ENCODE measurements at regions not wholly inside any gene's neighbourhood (a gene's known extent, or its start where the extent isn't known, plus 50 kb on each side); places are given as distances from the start of the nearest gene placed in this dataset.

DNA sequence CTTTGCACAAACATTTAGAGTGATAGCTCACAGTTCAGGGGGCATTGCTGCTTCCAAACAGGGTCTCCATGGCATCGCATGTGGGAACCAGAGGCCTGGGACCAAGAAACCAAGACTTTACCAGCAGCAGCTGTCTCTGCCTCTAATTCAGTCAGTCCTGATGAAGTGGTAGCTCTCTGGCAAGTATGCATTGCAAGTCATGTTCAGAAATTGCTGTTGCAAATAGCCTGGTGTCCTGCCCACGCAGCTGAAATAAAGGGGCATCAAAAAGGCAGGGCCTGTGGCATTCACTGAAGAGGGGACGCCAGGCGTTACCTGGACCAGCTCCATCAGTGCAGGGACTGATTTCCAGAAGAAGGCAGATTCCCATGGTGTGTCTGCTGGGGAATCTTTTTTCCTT lies 121.3 kb downstream of the CD47 start:
- intact Hi-C loops (cut with DNase I; ENCODE audit: low total_unique reads), result no loop called here
- H3K4me3 ChIP-seq (ENCODE audit: low read depth, poor library complexity, severe bottlenecking), result no peak overlapping the region
- WGBS, 2 donors, result 85 to 88% methylated on average over 4 of the region's 4 CpGs
- no peak for TF ChIP-seq POLR2A (IDR thresholded peaks at IDR 0.05)
- TF ChIP-seq, protein P1, sequence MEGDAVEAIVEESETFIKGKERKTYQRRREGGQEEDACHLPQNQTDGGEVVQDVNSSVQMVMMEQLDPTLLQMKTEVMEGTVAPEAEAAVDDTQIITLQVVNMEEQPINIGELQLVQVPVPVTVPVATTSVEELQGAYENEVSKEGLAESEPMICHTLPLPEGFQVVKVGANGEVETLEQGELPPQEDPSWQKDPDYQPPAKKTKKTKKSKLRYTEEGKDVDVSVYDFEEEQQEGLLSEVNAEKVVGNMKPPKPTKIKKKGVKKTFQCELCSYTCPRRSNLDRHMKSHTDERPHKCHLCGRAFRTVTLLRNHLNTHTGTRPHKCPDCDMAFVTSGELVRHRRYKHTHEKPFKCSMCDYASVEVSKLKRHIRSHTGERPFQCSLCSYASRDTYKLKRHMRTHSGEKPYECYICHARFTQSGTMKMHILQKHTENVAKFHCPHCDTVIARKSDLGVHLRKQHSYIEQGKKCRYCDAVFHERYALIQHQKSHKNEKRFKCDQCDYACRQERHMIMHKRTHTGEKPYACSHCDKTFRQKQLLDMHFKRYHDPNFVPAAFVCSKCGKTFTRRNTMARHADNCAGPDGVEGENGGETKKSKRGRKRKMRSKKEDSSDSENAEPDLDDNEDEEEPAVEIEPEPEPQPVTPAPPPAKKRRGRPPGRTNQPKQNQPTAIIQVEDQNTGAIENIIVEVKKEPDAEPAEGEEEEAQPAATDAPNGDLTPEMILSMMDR (IDR thresholded peaks at IDR 0.05), result no peak
- no peak for DNase-seq (ENCODE audit: low spot score in 2 of 2)

DNA sequence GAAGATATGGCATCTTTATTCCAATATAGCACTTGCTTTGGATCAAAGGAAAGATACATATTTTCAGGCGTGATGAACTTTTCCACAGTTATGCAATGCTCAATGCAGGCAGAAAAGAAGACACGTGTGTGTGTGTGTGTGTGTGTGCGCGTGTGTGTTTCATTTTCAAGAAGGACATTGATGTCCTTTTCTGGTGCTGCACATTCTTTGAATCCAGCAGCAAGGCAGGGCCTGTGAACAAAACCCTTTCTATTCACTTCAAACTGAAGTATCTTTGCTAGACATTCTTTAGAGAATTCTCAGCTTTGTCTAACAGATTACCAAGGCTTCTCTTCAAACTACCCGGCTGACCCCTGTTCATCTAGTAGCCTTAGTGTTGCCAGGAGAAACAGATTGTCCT lies 124.6 kb downstream of the CD47 start:
- no peak for DNase-seq (ENCODE audit: low spot score in 2 of 2)
- intact Hi-C loops (cut with DNase I; ENCODE audit: low total_unique reads), result no loop called here
- WGBS, 2 donors, result 77 to 82% methylated on average over 5 of the region's 5 CpGs
- no peak overlapping the region for H3K4me3 ChIP-seq (ENCODE audit: low read depth, poor library complexity, severe bottlenecking)
- TF ChIP-seq POLR2A (IDR thresholded peaks at IDR 0.05), result no peak

DNA sequence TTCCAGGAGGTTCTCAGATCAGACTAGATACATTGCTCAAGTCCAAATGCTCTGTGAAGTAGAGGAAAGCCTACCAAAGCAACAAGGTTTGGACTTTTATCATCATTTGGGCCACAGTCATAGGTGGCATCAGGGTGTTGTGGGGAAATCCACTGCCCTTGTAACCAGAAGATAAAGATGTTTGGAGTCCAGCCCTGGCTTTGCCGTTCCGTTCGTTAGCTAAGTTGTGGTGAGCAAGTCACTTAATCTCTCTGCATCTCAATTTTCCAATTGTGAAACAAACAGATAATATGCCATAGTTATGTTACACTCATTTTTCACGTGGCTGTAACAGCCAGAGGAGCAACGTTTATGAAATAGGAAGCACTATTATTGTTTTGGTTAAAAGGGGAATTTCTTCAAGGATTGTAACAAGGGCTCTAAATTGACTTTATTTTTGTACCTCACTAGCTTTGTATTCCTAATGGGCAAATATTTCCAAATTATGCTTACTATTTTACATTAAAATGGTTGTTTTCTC lies 125.6 kb downstream of the CD47 start:
- WGBS, 2 donors, result 53 to 61% methylated on average over 5 of the region's 5 CpGs
- no peak for TF ChIP-seq POLR2A (IDR thresholded peaks at IDR 0.05)
- TF ChIP-seq, protein P1 (IDR thresholded peaks at IDR 0.05), result no peak
- DNase-seq (ENCODE audit: low spot score in 2 of 2), result no peak
- no peak overlapping the region for H3K4me3 ChIP-seq (ENCODE audit: low read depth, poor library complexity, severe bottlenecking)
- intact Hi-C loops (cut with DNase I; ENCODE audit: low total_unique reads), result no loop called here

DNA sequence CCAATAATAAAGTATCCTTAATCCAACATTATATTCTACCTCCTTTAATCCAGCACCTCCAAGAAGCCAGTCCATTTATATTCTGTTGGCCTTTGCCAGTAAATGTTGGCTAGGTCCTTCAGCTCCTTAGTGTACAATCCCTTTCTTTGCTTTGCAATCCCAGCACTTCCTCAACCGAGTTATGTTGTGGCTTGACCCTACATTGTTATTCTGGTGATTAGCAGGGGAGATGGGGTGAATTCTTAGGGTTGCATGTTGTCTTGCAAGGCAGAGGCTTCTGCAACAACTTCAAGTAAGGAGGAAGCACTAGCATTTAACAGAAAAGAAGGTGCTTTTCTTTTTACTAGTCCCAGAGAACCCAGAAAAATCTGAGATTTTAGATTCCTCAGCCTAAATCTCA lies 127.2 kb downstream of the CD47 start:
- 64 to 89% methylated on average over 1 of the region's 1 CpG for WGBS, 2 donors
- no peak for DNase-seq (ENCODE audit: low spot score in 2 of 2)
- H3K4me3 ChIP-seq (ENCODE audit: low read depth, poor library complexity, severe bottlenecking), result no peak overlapping the region
- TF ChIP-seq, protein P1 (IDR thresholded peaks at IDR 0.05), result no peak
- intact Hi-C loops (cut with DNase I; ENCODE audit: low total_unique reads), result no loop called here

DNA sequence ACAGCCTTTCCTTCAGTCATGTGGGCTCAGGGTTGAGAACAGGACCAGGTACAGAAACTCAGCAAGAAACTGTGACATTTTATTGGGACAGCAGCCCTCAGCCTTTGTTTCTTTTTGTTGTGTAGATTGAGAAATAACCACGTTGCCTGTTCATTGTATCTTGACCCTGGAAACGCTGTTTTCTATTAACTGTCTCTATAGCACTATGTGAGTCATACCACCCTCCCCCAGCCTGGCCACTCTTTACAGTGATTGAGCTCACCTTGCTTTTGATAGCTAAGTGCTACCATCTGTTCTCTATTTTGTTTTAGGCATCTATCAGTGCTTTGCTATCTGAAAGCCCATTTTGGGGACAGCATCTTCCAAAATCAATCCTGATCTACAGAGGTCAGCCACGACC lies 127.9 kb downstream of the CD47 start:
- H3K4me3 ChIP-seq (ENCODE audit: low read depth, poor library complexity, severe bottlenecking), result no peak overlapping the region
- DNase-seq (ENCODE audit: low spot score in 2 of 2), result no peak
- WGBS, 2 donors, result 71 to 72% methylated on average over 3 of the region's 3 CpGs
- intact Hi-C loops (cut with DNase I; ENCODE audit: low total_unique reads), result no loop called here
- TF ChIP-seq, protein P1 (IDR thresholded peaks at IDR 0.05), result no peak
- no peak for TF ChIP-seq POLR2A (IDR thresholded peaks at IDR 0.05)

DNA sequence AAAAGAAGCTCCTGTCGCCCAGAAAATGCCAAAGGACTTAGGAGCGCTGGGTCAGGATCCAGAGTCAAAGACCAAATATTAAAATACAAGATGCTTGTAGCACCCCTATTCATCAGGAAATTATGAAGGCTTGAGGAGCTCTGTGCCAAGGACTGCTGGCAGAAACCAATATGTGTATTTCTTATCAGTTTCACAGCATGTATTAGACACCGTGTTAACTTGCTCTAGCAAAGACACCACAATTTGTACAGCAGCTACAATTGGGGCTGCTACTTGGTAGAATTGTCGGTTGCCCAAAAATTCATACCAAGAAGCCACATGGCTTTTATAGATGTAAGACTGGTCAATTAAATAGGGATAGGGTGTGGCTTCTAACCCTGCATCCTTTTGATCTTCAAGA lies 128.8 kb downstream of the CD47 start:
- TF ChIP-seq POLR2A (IDR thresholded peaks at IDR 0.05), result no peak
- TF ChIP-seq, protein P1 (IDR thresholded peaks at IDR 0.05), result no peak
- DNase-seq (ENCODE audit: low spot score in 2 of 2), result no peak
- H3K4me3 ChIP-seq (ENCODE audit: low read depth, poor library complexity, severe bottlenecking), result no peak overlapping the region
- WGBS, 2 donors, result 94 to 96% methylated on average over 4 of the region's 4 CpGs
- intact Hi-C loops (cut with DNase I; ENCODE audit: low total_unique reads), result no loop called here

All from lower leg skin (tissue), 4 donors.